Common myeloid progenitor, CD34-positive (primary cell): ENCODE measurements at regions not wholly inside any gene's neighbourhood (a gene's known extent, or its start where the extent isn't known, plus 50 kb on each side); places are given as distances from the start of the nearest gene placed in this dataset.

Experiments
- CTCF ChIA-PET: fragments of 350-600 bp; sonication (Branson Sonifier 250); formaldehyde crosslinking; loops from one replicate; lab custom pipeline; 2021; ENCODE audit warnings: antibody characterized with exemption; lab: Charles Lee
- POLR2A ChIA-PET: fragments of 350-600 bp; sonication (Branson Sonifier 250); formaldehyde crosslinking; loops from one replicate; lab custom pipeline; 2021; ENCODE audit warnings: antibody characterized with exemption; lab: Charles Lee
- DNase-seq, 3 donors: peaks; one replicate each; pipeline versions ENCODE4 v3.0.0 to v3.0.0-alpha.2; 2013
- H3K27ac ChIP-seq, 2 experiments: 1 replicate in 1 of 2; 2 replicates in 1 of 2; pipeline ENCODE4 v1.7.0; 2013; ENCODE audit warnings: inconsistent platforms in 2 of 2, low read length in 2 of 2, mild to moderate bottlenecking in 2 of 2, low read depth in 1 of 2, moderate library complexity in 1 of 2; ENCODE audit not compliant: severe bottlenecking in 2 of 2, insufficient read depth in 1 of 2, poor library complexity in 1 of 2
- H3K27me3 ChIP-seq, 5 experiments: replicated peaks in 2 of 5; 1 replicate in 3 of 5; 2 replicates in 2 of 5; pipeline versions ENCODE4 v1.6.1 to v1.7.0; 2013; ENCODE audit warnings: low read length in 4 of 5, mild to moderate bottlenecking in 2 of 5, moderate library complexity in 2 of 5, inconsistent platforms in 1 of 5; ENCODE audit not compliant: insufficient read depth in 5 of 5, control insufficient read depth in 4 of 5
- H3K36me3 ChIP-seq, 4 experiments: 1 replicate in 2 of 4; 2 replicates in 2 of 4; pipeline versions ENCODE4 v1.6.1 to v1.7.0; 2013; ENCODE audit warnings: low read length in 3 of 4, control low read depth in 1 of 4, mild to moderate bottlenecking in 1 of 4; ENCODE audit not compliant: control insufficient read depth in 4 of 4, insufficient read depth in 4 of 4
- H3K4me1 ChIP-seq, 4 experiments: 1 replicate in 3 of 4; 2 replicates in 1 of 4; pipeline versions ENCODE4 v1.6.1 to v1.7.1; 2013; ENCODE audit warnings: low read length in 3 of 4, mild to moderate bottlenecking in 3 of 4, control low read depth in 1 of 4, inconsistent platforms in 1 of 4, moderate library complexity in 1 of 4; ENCODE audit not compliant: control insufficient read depth in 4 of 4, insufficient read depth in 4 of 4; ENCODE audit errors: control extremely low read depth in 1 of 4
- H3K4me3 ChIP-seq, 7 experiments: 1 replicate in 4 of 7; 2 replicates in 3 of 7; pipeline versions ENCODE4 v1.5.1 to v1.7.0; 2013; ENCODE audit warnings: mild to moderate bottlenecking in 7 of 7, low read length in 6 of 7, moderate library complexity in 6 of 7, inconsistent platforms in 2 of 7, low read depth in 2 of 7, control low read depth in 1 of 7; ENCODE audit not compliant: insufficient read depth in 4 of 7, control insufficient read depth in 1 of 7; ENCODE audit errors: extremely low read depth in 1 of 7
- H3K9me3 ChIP-seq, 5 experiments: 1 replicate in 4 of 5; 2 replicates in 1 of 5; pipeline versions ENCODE4 v1.6.1 to v1.7.1; 2013; ENCODE audit warnings: low read length in 4 of 5, mild to moderate bottlenecking in 2 of 5, inconsistent platforms in 1 of 5, low read depth in 1 of 5, moderate library complexity in 1 of 5; ENCODE audit not compliant: control insufficient read depth in 4 of 5, insufficient read depth in 2 of 5; ENCODE audit errors: control extremely low read depth in 1 of 5
- WGBS: methylation state at CpG from one replicate; pipeline ENCODE4 v1.1.5; 2013; ENCODE audit not compliant: insufficient coverage; 5-methylcytosine and 5-hydroxymethylcytosine counted together

- Histone ChIP-seq H3K36me3 (no peaks in the 10 kb centered on the region), H3K9me3 (no peaks in the 10 kb centered on the region), H3K4me1 (no peaks in the 10 kb centered on the region), H3K27ac (no peak overlapping the region), H3K27me3 (no peaks in the 10 kb centered on the region), H3K4me3 (no peak overlapping the region)
- POLR2A ChIA-PET: no interaction called here
- no peak for DNase-seq
- 96% methylated on average over 3 of the region's 4 CpGs for WGBS
- CTCF ChIA-PET: no interaction called here
These were observed 921.2 kb upstream of the LRRTM1 start for GRCh38 chr2:81225756-81226155.

GRCh38 chr2:81213598-81213997, 909.0 kb upstream of the LRRTM1 start:
- Histone ChIP-seq H3K36me3 (no peaks in the 10 kb centered on the region), H3K9me3 (no peaks in the 10 kb centered on the region), H3K27ac (no peak overlapping the region), H3K27me3 (no peaks in the 10 kb centered on the region), H3K4me1 (no peaks in the 10 kb centered on the region), H3K4me3 (no peak overlapping the region)
- POLR2A ChIA-PET: no interaction called here
- WGBS: 100% methylated on average over 1 of the region's 2 CpGs
- no peak for DNase-seq
- CTCF ChIA-PET: no interaction called here

- no peak for DNase-seq
- peaks cover 0 to 5% (median 0%) of the 10 kb centered on the region in 5 experiments for H3K9me3 ChIP-seq
- no peaks in the 10 kb centered on the region for H3K27me3 ChIP-seq
- no peaks in the 10 kb centered on the region for H3K36me3 ChIP-seq
- POLR2A ChIA-PET: no interaction called here
- no peaks in the 10 kb centered on the region for H3K4me1 ChIP-seq
- 73% methylated on average over 5 of the region's 5 CpGs for WGBS
- H3K4me3 ChIP-seq: no peak overlapping the region
- no peak overlapping the region for H3K27ac ChIP-seq
- CTCF ChIA-PET: no interaction called here
These were observed 901.7 kb upstream of the LRRTM1 start for GRCh38 chr2:81206216-81206615.

DNA sequence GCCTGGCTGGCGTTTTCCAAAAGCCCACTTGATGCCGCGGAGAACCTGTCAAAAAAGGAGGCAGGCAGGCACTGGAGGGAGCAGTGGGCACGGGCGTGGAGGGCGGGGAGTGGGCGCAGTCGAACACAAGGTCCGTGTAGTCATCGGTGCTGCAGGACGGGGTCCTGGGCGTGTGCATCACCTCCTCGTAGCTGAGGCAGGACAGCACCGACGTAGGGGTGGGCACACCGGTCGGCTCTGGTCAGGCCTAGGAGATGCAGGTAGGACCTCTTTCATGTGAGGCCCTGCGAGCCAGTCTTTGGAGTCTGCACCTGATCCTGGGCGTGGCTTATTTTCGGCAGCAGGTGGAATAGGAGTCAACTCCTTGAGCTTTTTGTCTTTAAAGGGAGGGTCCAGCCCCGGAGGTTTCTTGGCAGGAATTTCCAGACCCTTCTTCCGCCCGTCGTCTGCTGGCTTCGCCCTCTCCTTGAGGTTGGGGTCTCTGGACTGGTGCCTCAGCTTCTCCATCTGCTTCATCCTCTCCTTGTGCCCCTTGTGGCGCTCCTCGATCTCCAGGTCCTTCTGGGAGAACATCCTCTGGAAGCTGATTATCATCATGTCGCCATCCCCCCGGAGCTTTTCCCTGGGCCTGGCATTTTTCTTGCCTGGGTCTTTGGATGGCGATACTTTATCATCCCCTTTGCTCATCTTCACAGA, 892.5 kb upstream of the LRRTM1 start:
- no peak overlapping the region for H3K4me3 ChIP-seq
- no peaks in the 10 kb centered on the region for H3K4me1 ChIP-seq
- H3K27me3 ChIP-seq: no peaks in the 10 kb centered on the region
- H3K27ac ChIP-seq: no peak overlapping the region
- DNase-seq: no peak
- ChIA-PET POLR2A (no interaction called here), CTCF (no interaction called here)
- H3K9me3 ChIP-seq: peaks cover 0 to 18% (median 10%) of the 10 kb centered on the region in 5 experiments
- H3K36me3 ChIP-seq: no peaks in the 10 kb centered on the region
- WGBS: 98% methylated on average over 30 of the region's 30 CpGs

DNA sequence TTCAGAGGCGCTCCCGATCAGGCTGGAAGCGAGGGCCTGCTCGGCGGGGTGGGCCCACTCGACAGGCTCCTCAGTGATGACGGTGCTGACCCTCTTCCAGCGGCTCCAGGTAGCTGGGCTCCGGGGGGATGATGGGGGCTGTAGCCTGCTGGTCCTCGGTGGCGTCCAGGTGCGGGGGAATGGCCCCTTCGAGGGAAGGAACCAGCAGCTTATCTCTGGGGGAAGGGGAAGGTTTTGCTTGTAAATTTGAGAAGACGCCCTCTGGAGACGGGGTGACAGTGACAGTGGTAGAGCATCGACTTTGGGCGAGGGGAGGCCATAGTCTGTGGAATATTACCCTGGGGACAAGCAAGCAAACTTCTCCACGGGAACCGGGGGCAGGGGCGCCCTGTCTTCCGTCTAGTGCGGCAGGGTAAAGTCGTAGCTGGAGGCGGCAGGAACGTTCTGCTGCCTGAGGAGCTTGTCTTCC, 891.9 kb upstream of the LRRTM1 start:
- ChIA-PET CTCF (no interaction called here), POLR2A (no interaction called here)
- DNase-seq: no peak

GRCh38 chr2:81195774-81196382, 891.3 kb upstream of the LRRTM1 start:
- Histone ChIP-seq H3K36me3 (no peaks in the 10 kb centered on the region), H3K9me3 (peaks cover 0 to 18% (median 10%) of the 10 kb centered on the region in 5 experiments), H3K4me1 (no peaks in the 10 kb centered on the region), H3K27me3 (no peaks in the 10 kb centered on the region), H3K4me3 (no peak overlapping the region), H3K27ac (no peak overlapping the region)
- 97% methylated on average over 18 of the region's 19 CpGs for WGBS
- ChIA-PET CTCF (no interaction called here), POLR2A (no interaction called here)
- DNase-seq: no peak

More for the DNA sequence above, 891.9 kb upstream of the LRRTM1 start:
- H3K36me3 ChIP-seq: no peaks in the 10 kb centered on the region
- peaks cover 0 to 18% (median 10%) of the 10 kb centered on the region in 5 experiments for H3K9me3 ChIP-seq
- no peak overlapping the region for H3K27ac ChIP-seq
- no peaks in the 10 kb centered on the region for H3K27me3 ChIP-seq
- no peaks in the 10 kb centered on the region for H3K4me1 ChIP-seq
- no peak overlapping the region for H3K4me3 ChIP-seq
- 95% methylated on average over 23 of the region's 25 CpGs for WGBS

- WGBS: 92% methylated on average over 41 of the region's 41 CpGs
- H3K27ac ChIP-seq: no peak overlapping the region
- DNase-seq: no peak
- peaks cover 0 to 18% (median 10%) of the 10 kb centered on the region in 5 experiments for H3K9me3 ChIP-seq
- H3K27me3 ChIP-seq: no peaks in the 10 kb centered on the region
- ChIA-PET CTCF (no interaction called here), POLR2A (no interaction called here)
- H3K36me3 ChIP-seq: no peaks in the 10 kb centered on the region
- H3K4me1 ChIP-seq: no peaks in the 10 kb centered on the region
- no peak overlapping the region for H3K4me3 ChIP-seq
These were observed 890.6 kb upstream of the LRRTM1 start for GRCh38 chr2:81195017-81195773.
